Epithelial cell of proximal tubule (primary cell): ENCODE measurements at regions not wholly inside any gene's neighbourhood (a gene's known extent, or its start where the extent isn't known, plus 50 kb on each side); places are given as distances from the start of the nearest gene placed in this dataset.

ENCODE experiments used
- DNase-seq: peaks from one replicate; pipeline ENCODE4 v3.0.0-alpha.2; 2011; ENCODE audit warnings: low read depth
- H3K4me3 ChIP-seq: 2 replicates; pipeline ENCODE4 v1.5.1; 2011; ENCODE audit warnings: low read depth, mild to moderate bottlenecking, low read length
- CTCF ChIP-seq: conservative IDR thresholded peaks from 2 replicates; pipeline ENCODE4 v1.5.1; 2012; ENCODE audit warnings: low read depth, mild to moderate bottlenecking, low read length

GRCh38 chr4:128366212-128366611 lies 78.6 kb upstream of the PGRMC2 start:
- TF ChIP-seq CTCF: no peak
- no peak overlapping the region for H3K4me3 ChIP-seq
- no peak for DNase-seq

- no peak for TF ChIP-seq CTCF
- no peak for DNase-seq
- H3K4me3 ChIP-seq: no peak overlapping the region
Observed at GRCh38 chr4:128364565-128364964, 77.0 kb upstream of the PGRMC2 start.

GRCh38 chr4:128363966-128364365 lies 76.4 kb upstream of the PGRMC2 start:
- TF ChIP-seq CTCF: no peak
- DNase-seq: no peak
- H3K4me3 ChIP-seq: no peak overlapping the region

- DNase-seq: no peak
- no peak overlapping the region for H3K4me3 ChIP-seq
- no peak for TF ChIP-seq CTCF
Observed at GRCh38 chr4:128362760-128363159, 75.1 kb upstream of the PGRMC2 start.

DNA sequence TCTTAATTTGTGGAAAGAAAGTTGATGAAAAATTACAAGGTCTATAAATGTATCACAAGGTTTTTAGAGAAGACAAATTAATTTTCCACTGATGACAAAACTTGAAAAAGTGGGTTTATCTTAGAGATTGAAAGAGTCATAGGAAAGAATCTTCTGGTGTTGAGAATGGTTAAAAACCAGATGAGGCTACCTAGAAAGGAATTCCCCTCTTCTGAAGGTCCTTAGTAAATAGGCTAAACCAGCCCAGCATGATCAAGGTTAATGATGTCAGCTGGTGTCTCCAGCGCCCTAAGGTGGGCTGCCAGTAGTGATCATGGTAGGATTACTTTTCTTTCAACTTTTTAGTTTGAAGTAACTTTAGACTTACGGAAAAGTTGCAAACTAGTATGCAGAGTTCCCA lies 71.8 kb upstream of the PGRMC2 start:
- no peak for TF ChIP-seq CTCF
- H3K4me3 ChIP-seq: no peak overlapping the region
- DNase-seq: no peak

DNA sequence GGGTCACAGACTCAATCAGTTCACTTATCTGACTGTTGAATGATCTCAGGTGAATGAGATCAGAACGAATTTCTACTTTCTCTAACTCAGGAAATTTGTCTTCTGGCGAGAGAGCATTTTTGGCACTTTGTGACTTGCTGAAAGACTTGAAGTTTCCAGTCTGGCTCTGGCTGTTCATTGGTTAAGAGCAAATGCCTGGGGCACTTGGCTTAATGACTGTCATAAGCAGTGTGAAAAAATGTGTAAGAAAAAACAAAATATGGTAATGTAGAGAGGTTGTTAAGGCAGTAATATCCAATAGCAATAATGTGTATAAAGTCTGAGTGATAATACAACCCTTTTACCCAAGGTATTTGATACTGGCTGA lies 71.3 kb upstream of the PGRMC2 start:
- no peak for TF ChIP-seq CTCF
- H3K4me3 ChIP-seq: no peak overlapping the region
- no peak for DNase-seq

DNA sequence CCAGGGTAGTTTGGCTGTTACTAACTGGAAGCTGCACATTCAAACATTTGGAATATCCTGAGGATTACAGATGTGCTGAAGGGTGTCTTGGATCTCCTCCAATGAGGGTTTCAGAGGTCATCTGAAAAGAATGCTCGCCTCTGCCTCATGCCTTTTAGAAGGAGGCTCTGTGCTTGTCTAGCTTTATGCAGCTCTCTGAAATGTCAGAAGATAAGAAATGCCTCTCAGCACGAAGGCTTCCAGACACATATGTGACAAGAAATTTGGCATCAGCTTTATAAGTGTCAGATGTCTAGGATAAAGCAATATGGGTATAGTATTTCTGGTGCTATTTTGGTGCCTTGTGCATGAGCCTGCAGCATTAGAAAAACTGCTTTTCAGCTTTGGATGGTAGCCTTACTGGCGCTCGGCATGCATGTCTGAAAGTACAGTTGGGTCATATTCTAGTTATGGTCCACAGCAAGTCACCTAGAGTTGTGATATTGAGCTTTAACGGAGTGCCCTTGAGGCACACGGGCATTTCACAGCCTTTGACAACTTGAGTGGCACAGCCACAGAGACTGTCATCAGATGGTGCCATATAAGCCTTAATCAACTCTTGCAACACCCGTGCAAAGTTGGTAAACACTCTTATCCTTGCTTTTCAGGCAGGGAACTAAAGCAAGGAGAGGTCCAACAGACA lies 70.8 kb upstream of the PGRMC2 start:
- no peak for DNase-seq
- no peak for TF ChIP-seq CTCF
- no peak overlapping the region for H3K4me3 ChIP-seq
